ENCODE measurements at regions not wholly inside any gene's neighbourhood (a gene's known extent, or its start where the extent isn't known, plus 50 kb on each side); places are given as distances from the start of the nearest gene placed in this dataset.

DNA sequence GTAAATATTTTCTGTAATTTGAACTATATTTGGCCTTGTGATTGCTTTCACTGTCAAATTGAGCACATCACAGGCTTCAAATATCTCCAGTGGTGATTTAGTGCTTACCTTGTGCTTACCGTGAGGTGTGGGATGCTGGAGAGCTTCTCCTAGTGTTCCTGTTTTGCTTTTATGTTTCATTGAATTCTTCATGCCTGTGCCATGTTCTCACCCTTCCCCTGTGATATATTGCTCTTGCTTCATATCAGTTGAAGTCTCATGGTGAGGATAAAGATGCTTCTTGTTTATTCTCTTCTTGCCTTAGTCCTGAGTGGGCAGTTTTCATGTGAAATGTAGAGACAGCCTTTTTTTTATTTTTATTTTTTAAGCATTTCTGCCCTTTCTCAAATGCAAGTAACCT, 198.0 kb upstream of the PDGFD start:
- TF ChIP-seq, protein P1, sequence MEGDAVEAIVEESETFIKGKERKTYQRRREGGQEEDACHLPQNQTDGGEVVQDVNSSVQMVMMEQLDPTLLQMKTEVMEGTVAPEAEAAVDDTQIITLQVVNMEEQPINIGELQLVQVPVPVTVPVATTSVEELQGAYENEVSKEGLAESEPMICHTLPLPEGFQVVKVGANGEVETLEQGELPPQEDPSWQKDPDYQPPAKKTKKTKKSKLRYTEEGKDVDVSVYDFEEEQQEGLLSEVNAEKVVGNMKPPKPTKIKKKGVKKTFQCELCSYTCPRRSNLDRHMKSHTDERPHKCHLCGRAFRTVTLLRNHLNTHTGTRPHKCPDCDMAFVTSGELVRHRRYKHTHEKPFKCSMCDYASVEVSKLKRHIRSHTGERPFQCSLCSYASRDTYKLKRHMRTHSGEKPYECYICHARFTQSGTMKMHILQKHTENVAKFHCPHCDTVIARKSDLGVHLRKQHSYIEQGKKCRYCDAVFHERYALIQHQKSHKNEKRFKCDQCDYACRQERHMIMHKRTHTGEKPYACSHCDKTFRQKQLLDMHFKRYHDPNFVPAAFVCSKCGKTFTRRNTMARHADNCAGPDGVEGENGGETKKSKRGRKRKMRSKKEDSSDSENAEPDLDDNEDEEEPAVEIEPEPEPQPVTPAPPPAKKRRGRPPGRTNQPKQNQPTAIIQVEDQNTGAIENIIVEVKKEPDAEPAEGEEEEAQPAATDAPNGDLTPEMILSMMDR (IDR thresholded peaks at IDR 0.05; ENCODE audit: insufficient read depth, low read length, poor library complexity, severe bottlenecking): no peak
- TF ChIP-seq EZH2phosphoT487 (conservative IDR thresholded peaks at IDR 0.05; ENCODE audit: low read length): no peak
- H3K9me2 ChIP-seq (replicated peaks; ENCODE audit: insufficient read depth, low read length): no peaks in the 10 kb centered on the region
- H3K27me3 ChIP-seq (ENCODE audit: low read length): no peaks in the 10 kb centered on the region
- no peak overlapping the region for H3K27ac ChIP-seq (ENCODE audit: low read depth, low read length)
- no peaks in the 10 kb centered on the region for H3K9me3 ChIP-seq (ENCODE audit: insufficient read depth, low read length)
- no peaks in the 10 kb centered on the region for H3K36me3 ChIP-seq (ENCODE audit: low read length)
- no peaks in the 10 kb centered on the region for H3K79me2 ChIP-seq (ENCODE audit: insufficient read depth, low read length)
- H3F3A ChIP-seq (ENCODE audit: insufficient read depth): no peaks in the 10 kb centered on the region
- no peaks in the 10 kb centered on the region for H4K20me1 ChIP-seq (ENCODE audit: low read depth, low read length)
- H3K4me2 ChIP-seq (ENCODE audit: low read depth, low read length, poor library complexity, severe bottlenecking): no peak overlapping the region
- H2AFZ ChIP-seq (ENCODE audit: low read depth, low read length, severe bottlenecking): no peak overlapping the region
- no peak overlapping the region for H3K9ac ChIP-seq (ENCODE audit: low read length)
- H3K4me3 ChIP-seq (ENCODE audit: insufficient read depth, low read length, poor library complexity, severe bottlenecking): no peak overlapping the region

DNA sequence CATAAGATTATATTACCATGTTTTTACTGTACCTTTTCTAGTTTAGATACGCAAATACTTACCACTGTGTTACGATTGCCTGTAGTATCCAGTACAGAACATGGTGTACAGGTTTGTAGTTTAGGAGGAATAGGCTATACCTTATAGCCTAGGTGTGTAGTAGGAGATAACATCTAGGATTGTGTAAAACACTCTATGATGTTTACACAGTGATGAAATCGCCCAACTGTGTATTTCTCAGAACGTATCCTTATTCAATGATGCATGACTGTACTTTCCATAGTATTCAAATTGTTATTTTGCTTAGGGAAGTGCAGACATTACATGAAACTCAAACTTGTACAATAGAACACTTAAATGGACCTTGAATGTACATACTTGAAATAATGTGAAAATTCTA, 188.1 kb upstream of the PDGFD start:
- H3K36me3 ChIP-seq (ENCODE audit: low read length): no peaks in the 10 kb centered on the region
- no peaks in the 10 kb centered on the region for H3K27me3 ChIP-seq (ENCODE audit: low read length)
- H3F3A ChIP-seq (ENCODE audit: insufficient read depth): no peaks in the 10 kb centered on the region
- no peak overlapping the region for H3K4me2 ChIP-seq (ENCODE audit: low read depth, low read length, poor library complexity, severe bottlenecking)
- no peaks in the 10 kb centered on the region for H4K20me1 ChIP-seq (ENCODE audit: low read depth, low read length)
- no peaks in the 10 kb centered on the region for H3K9me2 ChIP-seq (replicated peaks; ENCODE audit: insufficient read depth, low read length)
- H3K27ac ChIP-seq (ENCODE audit: low read depth, low read length): no peak overlapping the region
- H3K9me3 ChIP-seq (ENCODE audit: insufficient read depth, low read length): peaks cover 6% of the 10 kb centered on the region; the same call in 1 of the 2 replicates
- H3K9ac ChIP-seq (ENCODE audit: low read length): no peak overlapping the region
- H3K79me2 ChIP-seq (ENCODE audit: insufficient read depth, low read length): no peaks in the 10 kb centered on the region
- H3K4me3 ChIP-seq (ENCODE audit: insufficient read depth, low read length, poor library complexity, severe bottlenecking): no peak overlapping the region
- no peak overlapping the region for H2AFZ ChIP-seq (ENCODE audit: low read depth, low read length, severe bottlenecking)
- TF ChIP-seq EZH2phosphoT487 (conservative IDR thresholded peaks at IDR 0.05; ENCODE audit: low read length): no peak
- TF ChIP-seq, protein P1 (IDR thresholded peaks at IDR 0.05; ENCODE audit: insufficient read depth, low read length, poor library complexity, severe bottlenecking): no peak

DNA sequence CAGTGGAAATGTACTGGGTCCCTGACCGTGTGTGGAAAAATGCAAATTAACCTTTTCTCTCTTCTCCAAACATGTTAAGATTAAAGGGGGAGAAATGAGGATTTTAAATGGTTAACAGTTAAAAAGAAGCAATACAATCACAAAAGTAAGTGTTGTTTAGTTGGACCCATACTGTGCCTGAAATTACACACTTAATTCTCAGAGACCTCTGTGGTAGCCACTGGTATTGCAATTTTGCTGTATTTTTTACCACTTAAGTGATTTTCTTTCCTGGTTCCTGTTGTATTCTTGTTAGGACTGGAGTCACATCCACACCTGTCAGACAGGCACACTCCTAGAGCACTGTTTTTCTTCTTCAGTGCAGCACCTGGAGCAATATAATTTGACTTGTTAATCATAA, 179.6 kb upstream of the PDGFD start:
- H4K20me1 ChIP-seq (ENCODE audit: low read depth, low read length): no peaks in the 10 kb centered on the region
- H3K27me3 ChIP-seq (ENCODE audit: low read length): no peaks in the 10 kb centered on the region
- no peaks in the 10 kb centered on the region for H3K9me3 ChIP-seq (ENCODE audit: insufficient read depth, low read length)
- no peaks in the 10 kb centered on the region for H3K79me2 ChIP-seq (ENCODE audit: insufficient read depth, low read length)
- no peak overlapping the region for H2AFZ ChIP-seq (ENCODE audit: low read depth, low read length, severe bottlenecking)
- no peaks in the 10 kb centered on the region for H3K36me3 ChIP-seq (ENCODE audit: low read length)
- TF ChIP-seq EZH2phosphoT487 (conservative IDR thresholded peaks at IDR 0.05; ENCODE audit: low read length): no peak
- TF ChIP-seq, protein P1 (IDR thresholded peaks at IDR 0.05; ENCODE audit: insufficient read depth, low read length, poor library complexity, severe bottlenecking): no peak
- no peak overlapping the region for H3K4me3 ChIP-seq (ENCODE audit: insufficient read depth, low read length, poor library complexity, severe bottlenecking)
- no peaks in the 10 kb centered on the region for H3F3A ChIP-seq (ENCODE audit: insufficient read depth)
- H3K9ac ChIP-seq (ENCODE audit: low read length): no peak overlapping the region
- no peak overlapping the region for H3K27ac ChIP-seq (ENCODE audit: low read depth, low read length)
- H3K9me2 ChIP-seq (replicated peaks; ENCODE audit: insufficient read depth, low read length): no peaks in the 10 kb centered on the region
- no peak overlapping the region for H3K4me2 ChIP-seq (ENCODE audit: low read depth, low read length, poor library complexity, severe bottlenecking)

All from SU-DHL-6 (cell line).